DMS114 treated with DMSO at 0.1 percent for 48 hours (cell line): ENCODE measurements at regions not wholly inside any gene's neighbourhood (a gene's known extent, or its start where the extent isn't known, plus 50 kb on each side); places are given as distances from the start of the nearest gene placed in this dataset.
"Not testable (repeated sequence)": the region's sequence is repeated elsewhere in the genome, so short reads cannot be mapped to it uniquely, and the experiment has no call there.

Experiments
- DNase-seq: peaks from one replicate; lab custom pipeline; 2025; ENCODE audit not compliant: unreplicated experiment; lab: John Stamatoyannopoulos, UW

- no peak for DNase-seq
These were observed 247.4 kb upstream of the HAND2 start for GRCh38 chr4:173777421-173777820.

DNA sequence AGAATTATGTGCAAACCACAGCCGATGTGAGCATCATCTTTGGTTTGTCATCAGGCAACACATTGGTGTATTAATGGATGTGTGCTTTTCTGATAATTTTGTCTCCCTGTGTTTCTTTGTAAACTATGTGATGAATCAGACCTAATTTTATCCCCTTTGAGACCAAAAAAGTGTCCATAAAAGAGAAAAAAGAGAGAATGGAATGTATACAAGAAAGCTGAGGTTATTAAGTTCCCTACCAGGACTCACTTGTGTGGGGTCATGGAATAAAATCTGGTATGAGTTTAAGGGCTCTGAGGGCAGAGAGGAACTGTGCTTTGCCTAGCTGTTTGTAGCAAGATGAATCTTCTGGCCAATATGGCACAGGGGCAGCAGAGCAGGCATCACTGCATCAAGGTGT, 239.5 kb upstream of the HAND2 start:
- DNase-seq, result no peak

GRCh38 chr4:173767650-173768049, 237.6 kb upstream of the HAND2 start:
- DNase-seq, result no peak

GRCh38 chr4:173766171-173766600, 236.2 kb upstream of the HAND2 start:
- no peak for DNase-seq

GRCh38 chr4:173765751-173766150, 235.7 kb upstream of the HAND2 start:
- no peak for DNase-seq

GRCh38 chr4:173763389-173763788, 233.4 kb upstream of the HAND2 start:
- no peak for DNase-seq

GRCh38 chr4:173761938-173762337, 231.9 kb upstream of the HAND2 start:
- no peak for DNase-seq

GRCh38 chr4:173761236-173761635, 231.2 kb upstream of the HAND2 start:
- DNase-seq, result no peak

DNA sequence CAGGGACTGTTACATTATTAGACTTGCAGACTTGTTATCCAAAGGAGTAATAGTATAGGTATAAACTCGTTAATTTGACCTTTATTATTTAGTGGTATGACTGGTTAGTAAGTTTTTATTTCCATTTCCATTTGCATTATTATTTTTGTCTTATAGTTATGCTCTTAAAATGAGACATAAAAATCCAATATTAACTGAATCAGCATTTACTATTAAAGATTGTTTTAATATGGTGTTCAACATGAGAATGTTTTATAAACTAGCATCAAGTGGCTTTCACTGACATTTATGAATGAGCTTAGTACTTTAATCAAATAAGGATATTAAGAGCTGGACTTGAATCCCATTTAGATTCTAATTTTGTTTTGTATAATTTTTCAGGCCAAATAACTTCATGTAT, 228.1 kb upstream of the HAND2 start:
- DNase-seq, result no peak

GRCh38 chr4:173753408-173753807, 223.4 kb upstream of the HAND2 start:
- no peak for DNase-seq

DNA sequence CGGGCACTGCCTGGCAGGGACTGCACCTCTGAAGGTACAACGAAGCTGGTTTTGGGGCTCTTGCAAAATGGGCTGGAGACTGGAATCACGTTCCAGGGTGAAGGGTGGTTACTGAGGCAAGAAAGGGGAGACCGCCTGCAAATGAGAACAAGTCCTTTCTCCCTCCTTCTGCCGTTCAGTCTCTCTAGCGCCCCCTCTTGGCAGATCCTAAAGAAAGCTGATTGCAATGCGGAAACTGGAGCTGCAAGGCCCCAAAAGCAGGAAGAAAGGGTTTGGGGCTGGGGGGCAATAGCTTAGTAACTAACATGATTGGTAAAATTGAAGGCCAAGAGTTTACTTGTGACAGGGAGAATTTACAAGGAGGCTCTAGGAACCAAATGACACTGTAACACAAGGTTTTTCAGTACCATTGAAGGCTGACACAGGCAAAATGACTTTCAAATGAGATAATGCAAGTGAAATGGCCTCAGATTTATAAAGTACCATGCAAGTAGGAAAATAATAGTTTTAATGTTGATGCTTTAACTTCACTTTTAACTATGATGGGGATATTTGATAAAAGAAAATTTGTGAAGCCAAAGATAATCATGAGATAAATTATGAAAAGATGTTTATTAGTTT, 222.7 kb upstream of the HAND2 start:
- DNase-seq, result peak; percentile 2

GRCh38 chr4:173748353-173748752, 218.3 kb upstream of the HAND2 start:
- peak; percentile 12 for DNase-seq

GRCh38 chr4:173747537-173748257, 217.7 kb upstream of the HAND2 start:
- DNase-seq, result no peak

- DNase-seq, result no peak
These were observed 216.4 kb upstream of the HAND2 start for GRCh38 chr4:173746424-173746823.

DNA sequence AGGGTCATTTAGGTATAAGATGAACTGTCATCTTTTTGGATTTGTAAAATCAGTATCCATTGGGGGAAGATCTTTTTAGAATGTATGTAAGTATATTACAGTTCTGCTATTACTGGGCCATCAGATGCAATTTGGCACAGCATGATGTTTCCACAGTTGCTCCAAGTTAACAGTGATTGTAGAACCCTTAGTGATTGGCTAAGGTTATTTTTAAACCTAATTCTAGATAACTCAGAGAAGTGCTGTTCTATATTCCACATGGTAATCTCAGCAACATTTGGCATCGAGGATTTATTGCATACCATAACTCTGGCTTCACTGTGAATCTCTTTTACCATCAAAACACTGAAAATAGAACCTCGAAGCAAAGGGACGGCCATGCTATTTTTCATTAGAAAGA, 215.7 kb upstream of the HAND2 start:
- DNase-seq, result no peak

GRCh38 chr4:173736840-173737239, 206.8 kb upstream of the HAND2 start:
- no peak for DNase-seq

- no peak for DNase-seq
These were observed 205.6 kb upstream of the HAND2 start for GRCh38 chr4:173735585-173735984.

DNA sequence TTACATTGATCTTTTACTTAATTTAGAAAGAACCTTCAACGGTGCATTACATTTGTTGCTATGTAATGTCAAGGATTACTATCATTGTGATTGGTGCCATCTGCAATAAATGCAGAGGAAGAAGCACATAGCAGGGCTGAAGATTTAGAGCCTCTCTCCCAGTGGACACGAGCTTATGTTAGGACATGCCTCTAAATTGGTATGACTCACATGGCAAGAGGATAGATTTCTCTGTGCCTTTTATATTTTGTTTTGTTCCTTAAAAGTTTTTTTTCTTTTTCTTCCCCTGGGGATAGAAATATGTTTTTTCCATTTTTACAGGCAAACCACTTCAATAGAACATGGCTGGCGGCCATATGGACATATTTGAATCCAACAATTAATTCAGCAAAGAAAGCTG, 205.0 kb upstream of the HAND2 start:
- DNase-seq, result no peak

DNA sequence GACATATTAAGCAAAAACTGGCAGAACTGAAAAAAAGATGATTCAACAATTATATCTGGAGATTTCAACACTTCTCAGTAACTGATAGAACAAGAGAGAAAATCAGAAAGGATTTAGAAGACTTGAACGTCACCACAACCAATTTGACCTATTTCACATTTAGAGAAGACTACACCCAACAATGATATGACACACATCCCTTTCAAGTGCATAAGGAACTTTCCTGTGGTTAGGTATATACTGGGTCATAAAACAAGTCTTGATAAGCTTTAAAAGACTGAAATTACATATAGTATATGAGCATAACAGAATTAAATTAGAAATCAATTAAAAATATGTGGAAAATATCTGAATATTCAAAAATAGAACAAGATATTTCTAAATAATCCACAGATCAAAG, 201.2 kb upstream of the HAND2 start:
- DNase-seq, result no peak

GRCh38 chr4:173722075-173722474, 192.0 kb upstream of the HAND2 start:
- DNase-seq, result no peak

DNA sequence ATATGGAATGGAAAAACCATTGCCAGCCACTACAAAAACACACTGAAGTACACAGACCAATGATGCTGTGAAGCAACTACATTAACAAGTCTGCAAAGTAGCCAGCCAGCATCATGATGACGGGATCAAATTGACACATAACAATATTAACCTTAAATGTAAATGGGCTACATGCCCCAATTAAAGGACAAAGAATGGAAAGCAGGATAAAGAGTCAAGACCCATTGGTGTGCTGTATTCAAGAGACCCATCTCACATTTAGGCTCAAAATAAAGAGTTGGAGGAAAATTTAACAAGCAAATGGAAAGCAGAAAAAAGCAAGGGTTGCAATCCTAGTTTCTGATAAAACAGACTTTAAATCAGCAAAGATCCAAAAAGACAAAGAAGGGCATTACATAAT, 188.5 kb upstream of the HAND2 start:
- not testable (repeated sequence) for DNase-seq

- DNase-seq, result no peak
These were observed 187.6 kb upstream of the HAND2 start for GRCh38 chr4:173717581-173717980.

GRCh38 chr4:173714456-173714855, 184.4 kb upstream of the HAND2 start:
- DNase-seq, result no peak
